Upper lobe of right lung (tissue), 1 donor: ENCODE measurements at regions not wholly inside any gene's neighbourhood (a gene's known extent, or its start where the extent isn't known, plus 50 kb on each side); places are given as distances from the start of the nearest gene placed in this dataset.

Source experiments
- ATAC-seq: fragments of 200-7000 bp; cut with Tn5 transposase; one replicate; pipeline ENCODE4 v1.9.1; 2020; ENCODE audit warnings: mild to moderate bottlenecking, moderate library complexity
- DNase-seq: peaks from one replicate; pipeline ENCODE4 v3.0.0-alpha.2; 2020
- H3K27ac ChIP-seq: fragments of 200-600 bp; one replicate; pipeline ENCODE4 v1.8.0; 2022
- H3K27me3 ChIP-seq: fragments of 200-600 bp; one replicate; pipeline ENCODE4 v1.8.0; 2022; ENCODE audit warnings: mild to moderate bottlenecking
- H3K36me3 ChIP-seq: fragments of 200-600 bp; one replicate; pipeline ENCODE4 v1.8.0; 2022
- H3K4me1 ChIP-seq: fragments of 200-600 bp; one replicate; pipeline ENCODE4 v1.8.0; 2022
- H3K4me3 ChIP-seq: fragments of 200-600 bp; one replicate; pipeline ENCODE4 v1.8.0; 2022; ENCODE audit warnings: mild to moderate bottlenecking
- H3K9me3 ChIP-seq: fragments of 200-600 bp; one replicate; pipeline ENCODE4 v1.8.0; 2022
- CTCF ChIP-seq: fragments of 200-600 bp; IDR thresholded peaks from one replicate; pipeline ENCODE4 v1.8.0; 2022; ENCODE audit warnings: antibody characterized with exemption
- intact Hi-C: fragments of 100-400 bp; cut with DNase I; formaldehyde crosslinking; loops from one replicate; pipeline ENCODE4 v1.11.0; 2022
- donor health status: DM: no; HTN: yes; CAD: no; lungs with severe emphysema.

GRCh38 chr12:107328442-107329133, 235.2 kb upstream of the CRY1 start:
- intact Hi-C loops, result no loop called here
- no peak overlapping the region for H3K4me3 ChIP-seq
- H3K36me3 ChIP-seq, result no peaks in the 10 kb centered on the region
- no peaks in the 10 kb centered on the region for H3K4me1 ChIP-seq
- H3K27ac ChIP-seq, result no peak overlapping the region
- no peak for DNase-seq
- H3K9me3 ChIP-seq, result no peaks in the 10 kb centered on the region
- no peak for TF ChIP-seq CTCF
- peaks cover 18% of the 10 kb centered on the region for H3K27me3 ChIP-seq
- ATAC-seq, result peak; percentile 59

- ATAC-seq, result no peak
- H3K4me1 ChIP-seq, result no peaks in the 10 kb centered on the region
- no peaks in the 10 kb centered on the region for H3K36me3 ChIP-seq
- H3K4me3 ChIP-seq, result no peak overlapping the region
- no peak overlapping the region for H3K27ac ChIP-seq
- no peak for DNase-seq
- TF ChIP-seq CTCF, result no peak
- no peaks in the 10 kb centered on the region for H3K9me3 ChIP-seq
- intact Hi-C loops, result no loop called here
- H3K27me3 ChIP-seq, result peaks cover 12% of the 10 kb centered on the region
These were observed 236.4 kb upstream of the CRY1 start for GRCh38 chr12:107329569-107330324.

GRCh38 chr12:107330831-107331431, 237.6 kb upstream of the CRY1 start:
- no peaks in the 10 kb centered on the region for H3K36me3 ChIP-seq
- H3K27me3 ChIP-seq, result peaks cover 12% of the 10 kb centered on the region
- ATAC-seq (no peak), DNase-seq (no peak)
- no peaks in the 10 kb centered on the region for H3K4me1 ChIP-seq
- no peak for TF ChIP-seq CTCF
- H3K27ac ChIP-seq, result no peak overlapping the region
- intact Hi-C loops, result no loop called here
- H3K9me3 ChIP-seq, result no peaks in the 10 kb centered on the region
- no peak overlapping the region for H3K4me3 ChIP-seq

- Histone ChIP-seq H3K36me3 (no peaks in the 10 kb centered on the region), H3K9me3 (no peaks in the 10 kb centered on the region), H3K27ac (no peak overlapping the region), H3K4me3 (no peak overlapping the region), H3K27me3 (peaks cover 12% of the 10 kb centered on the region), H3K4me1 (no peaks in the 10 kb centered on the region)
- ATAC-seq (no peak), DNase-seq (no peak)
- intact Hi-C loops, result no loop called here
- no peak for TF ChIP-seq CTCF
These were observed 238.1 kb upstream of the CRY1 start for GRCh38 chr12:107331471-107331870.

- DNase-seq (no peak), ATAC-seq (no peak)
- H3K27me3 ChIP-seq, result peaks cover 9% of the 10 kb centered on the region
- no peaks in the 10 kb centered on the region for H3K36me3 ChIP-seq
- H3K4me3 ChIP-seq, result no peak overlapping the region
- TF ChIP-seq CTCF, result no peak
- no peaks in the 10 kb centered on the region for H3K4me1 ChIP-seq
- no peak overlapping the region for H3K27ac ChIP-seq
- intact Hi-C loops, result no loop called here
- H3K9me3 ChIP-seq, result no peaks in the 10 kb centered on the region
These were observed 238.6 kb upstream of the CRY1 start for GRCh38 chr12:107331912-107332311.
